Caco-2 (cell line): ENCODE measurements at regions not wholly inside any gene's neighbourhood (a gene's known extent, or its start where the extent isn't known, plus 50 kb on each side); places are given as distances from the start of the nearest gene placed in this dataset.

Experiments
- BruUV-seq: library from RNA; stranded (reverse); fragments of 400-500 nt; replicated peaks from 2 replicates; lab custom pipeline; 2021; lab: Mats Ljungman, UMichigan
- CTCF ChIA-PET: fragments of 300-600 bp; sonication (Branson Sonifier 250); formaldehyde crosslinking; loops from one replicate; lab custom pipeline; 2022; ENCODE audit warnings: antibody characterized with exemption; lab: Charles Lee
- POLR2A ChIA-PET: fragments of 300-600 bp; sonication (Branson Sonifier 250); formaldehyde crosslinking; loops from one replicate; lab custom pipeline; 2022; ENCODE audit warnings: antibody characterized with exemption; lab: Charles Lee
- DNase-seq, 2 experiments: peaks; one replicate each; pipeline versions ENCODE4 v3.0.0 to v3.0.0-alpha.2; 2020 to 2022
- H3K27me3 ChIP-seq: replicated peaks from 2 replicates; pipeline ENCODE4 v1.6.0; 2011; ENCODE audit warnings: low read length; ENCODE audit not compliant: control insufficient read depth, insufficient read depth
- H3K36me3 ChIP-seq: 2 replicates; pipeline ENCODE4 v1.5.1; 2011; ENCODE audit warnings: low read length; ENCODE audit not compliant: control insufficient read depth, insufficient read depth
- H3K4me1 ChIP-seq: fragments of 250-450 bp; sonication (Bioruptor Pico); 2 replicates; pipeline ENCODE4 v1.5.1; 2020; ENCODE audit warnings: mild to moderate bottlenecking
- H3K4me3 ChIP-seq: 2 replicates; pipeline ENCODE4 v1.5.1; 2011; ENCODE audit warnings: low read depth, mild to moderate bottlenecking, control low read depth, low read length
- H3K9me3 ChIP-seq: fragments of 250-450 bp; sonication (Bioruptor Pico); 2 replicates; pipeline ENCODE4 v1.5.1; 2020; ENCODE audit warnings: mild to moderate bottlenecking, moderate library complexity
- H3K27ac Mint-ChIP-seq: one replicate; pipeline ENCODE4 v1.8.0; 2022; ENCODE audit warnings: mixed read lengths; ENCODE audit not compliant: unreplicated experiment
- H3K27me3 Mint-ChIP-seq: one replicate; pipeline ENCODE4 v1.8.0; 2022; ENCODE audit warnings: mixed read lengths; ENCODE audit not compliant: insufficient read depth, unreplicated experiment
- H3K36me3 Mint-ChIP-seq: one replicate; pipeline ENCODE4 v1.8.0; 2022; ENCODE audit warnings: mild to moderate bottlenecking, mixed read lengths; ENCODE audit not compliant: insufficient read depth, unreplicated experiment
- H3K4me1 Mint-ChIP-seq: one replicate; pipeline ENCODE4 v1.8.0; 2022; ENCODE audit warnings: low read depth, mixed read lengths; ENCODE audit not compliant: unreplicated experiment
- H3K4me3 Mint-ChIP-seq: one replicate; pipeline ENCODE4 v1.8.0; 2022; ENCODE audit warnings: mild to moderate bottlenecking, moderate library complexity, mixed read lengths; ENCODE audit not compliant: unreplicated experiment
- H3K9me3 Mint-ChIP-seq: one replicate; pipeline ENCODE4 v1.8.0; 2022; ENCODE audit warnings: mixed read lengths; ENCODE audit not compliant: unreplicated experiment
- CTCF ChIP-seq, 2 experiments: fragments of 200-600 bp in 1 of 2; IDR thresholded peaks; 1 replicate in 1 of 2; 2 replicates in 1 of 2; pipeline versions ENCODE4 v1.5.1 to v1.8.0; 2011 to 2022; ENCODE audit warnings: antibody characterized with exemption in 1 of 2, control low read depth in 1 of 2, inconsistent platforms in 1 of 2, low read depth in 1 of 2, low read length in 1 of 2, mild to moderate bottlenecking in 1 of 2, moderate library complexity in 1 of 2; ENCODE audit not compliant: insufficient read depth in 1 of 2, severe bottlenecking in 1 of 2, unreplicated experiment in 1 of 2
- intact Hi-C: fragments of 100-400 bp; cut with micrococcal nuclease; formaldehyde crosslinking; loops from one replicate; pipeline ENCODE4 v1.10.0; 2022; ENCODE audit not compliant: unreplicated experiment

GRCh38 chr2:145916799-145917198 is 1396.9 kb upstream of the ZEB2 start:
- Mint-ChIP-seq H3K36me3 (no peaks in the 10 kb centered on the region), H3K4me3 (no peak overlapping the region), H3K27ac (no peak overlapping the region), H3K27me3 (no peaks in the 10 kb centered on the region), H3K4me1 (no peaks in the 10 kb centered on the region), H3K9me3 (no peaks in the 10 kb centered on the region)
- TF ChIP-seq CTCF (IDR thresholded peaks at IDR 0.05; ENCODE audit: insufficient read depth in 1 of 2, low read depth in 1 of 2, low read length in 1 of 2, severe bottlenecking in 1 of 2, unreplicated experiment in 1 of 2) = no peak
- BruUV-seq = no TSS peak
- POLR2A ChIA-PET = no interaction called here
- DNase-seq = no peak
- no peak overlapping the region for H3K4me3 ChIP-seq
- H3K27me3 ChIP-seq = no peaks in the 10 kb centered on the region
- CTCF ChIA-PET = no interaction called here
- H3K9me3 ChIP-seq = no peaks in the 10 kb centered on the region
- intact Hi-C loops = no loop called here
- no peaks in the 10 kb centered on the region for H3K36me3 ChIP-seq
- H3K4me1 ChIP-seq = no peaks in the 10 kb centered on the region

GRCh38 chr2:145914716-145915115 is 1394.8 kb upstream of the ZEB2 start:
- H3K4me3 Mint-ChIP-seq = no peak overlapping the region
- H3K9me3 Mint-ChIP-seq = no peaks in the 10 kb centered on the region
- Histone ChIP-seq H3K36me3 (no peaks in the 10 kb centered on the region), H3K4me1 (peaks cover under 1% of the 10 kb centered on the region; the same call in 1 of the 2 replicates), H3K9me3 (no peaks in the 10 kb centered on the region), H3K27me3 (no peaks in the 10 kb centered on the region), H3K4me3 (no peak overlapping the region)
- H3K4me1 Mint-ChIP-seq = no peaks in the 10 kb centered on the region
- no peaks in the 10 kb centered on the region for H3K27me3 Mint-ChIP-seq
- BruUV-seq = no TSS peak
- no peak for TF ChIP-seq CTCF (IDR thresholded peaks at IDR 0.05; ENCODE audit: insufficient read depth in 1 of 2, low read depth in 1 of 2, low read length in 1 of 2, severe bottlenecking in 1 of 2, unreplicated experiment in 1 of 2)
- intact Hi-C loops = no loop called here
- H3K36me3 Mint-ChIP-seq = no peaks in the 10 kb centered on the region
- no peak for DNase-seq
- ChIA-PET CTCF (no interaction called here), POLR2A (no interaction called here)
- no peak overlapping the region for H3K27ac Mint-ChIP-seq

- Mint-ChIP-seq H3K4me3 (no peak overlapping the region), H3K36me3 (no peaks in the 10 kb centered on the region), H3K27ac (no peak overlapping the region), H3K27me3 (no peaks in the 10 kb centered on the region), H3K9me3 (no peaks in the 10 kb centered on the region), H3K4me1 (no peaks in the 10 kb centered on the region)
- no peak for DNase-seq
- no peaks in the 10 kb centered on the region for H3K9me3 ChIP-seq
- no peaks in the 10 kb centered on the region for H3K27me3 ChIP-seq
- ChIA-PET CTCF (no interaction called here), POLR2A (no interaction called here)
- H3K4me3 ChIP-seq = no peak overlapping the region
- no peaks in the 10 kb centered on the region for H3K36me3 ChIP-seq
- TF ChIP-seq CTCF (IDR thresholded peaks at IDR 0.05; ENCODE audit: insufficient read depth in 1 of 2, low read depth in 1 of 2, low read length in 1 of 2, severe bottlenecking in 1 of 2, unreplicated experiment in 1 of 2) = no peak
- intact Hi-C loops = no loop called here
- no TSS peak for BruUV-seq
- H3K4me1 ChIP-seq = peaks cover 3% of the 10 kb centered on the region; the same call in 1 of the 2 replicates
These were observed 1390.5 kb upstream of the ZEB2 start for GRCh38 chr2:145910416-145910815.
